HG03060 (cell line): ENCODE measurements at regions not wholly inside any gene's neighbourhood (a gene's known extent, or its start where the extent isn't known, plus 50 kb on each side); places are given as distances from the start of the nearest gene placed in this dataset.
"Not testable (repeated sequence)": the region's sequence is repeated elsewhere in the genome, so short reads cannot be mapped to it uniquely, and the experiment has no call there.

Experiments
- ATAC-seq: cut with Tn5 transposase; IDR thresholded peaks from one replicate; pipeline ENCODE4 v1.9.1; 2021; ENCODE audit warnings: low read depth, moderate number of reproducible peaks; ENCODE audit not compliant: unreplicated experiment

DNA sequence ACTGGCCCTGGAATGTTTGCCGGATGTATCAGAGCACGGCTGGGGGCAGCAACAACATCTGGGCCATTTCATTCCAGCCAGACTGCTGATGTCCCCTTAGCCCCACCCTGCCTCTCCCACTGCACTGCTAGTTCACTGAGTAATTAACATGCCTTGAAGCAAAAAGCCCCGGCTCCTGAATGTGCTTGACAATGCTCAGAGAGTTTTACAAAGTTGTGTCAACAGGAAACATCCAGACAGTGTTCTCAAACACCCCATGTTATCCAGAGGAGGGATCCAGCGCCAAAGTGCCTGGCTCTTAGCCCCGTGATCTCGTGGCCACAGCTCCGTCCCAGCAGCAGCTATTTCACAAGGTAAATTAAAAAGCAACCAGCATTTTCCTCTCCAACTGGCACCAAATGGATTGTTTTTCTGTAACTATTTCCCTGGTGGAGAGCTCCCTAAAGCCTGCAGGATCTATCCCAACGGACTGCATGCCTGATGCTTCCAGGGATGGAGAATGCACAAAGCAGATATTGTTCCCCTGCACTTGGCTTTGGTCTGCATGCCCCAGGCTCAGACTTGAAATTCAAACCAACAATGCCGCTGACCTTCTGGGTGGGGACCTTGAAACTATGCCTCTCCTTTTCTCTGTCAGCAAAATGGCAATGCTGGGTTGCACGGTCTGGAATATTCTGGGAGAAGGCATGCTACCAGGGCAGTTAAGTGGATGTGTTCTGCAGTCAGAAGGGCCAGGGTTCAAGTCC lies 115.6 kb upstream of the CDH5 start:
- no peak for ATAC-seq

DNA sequence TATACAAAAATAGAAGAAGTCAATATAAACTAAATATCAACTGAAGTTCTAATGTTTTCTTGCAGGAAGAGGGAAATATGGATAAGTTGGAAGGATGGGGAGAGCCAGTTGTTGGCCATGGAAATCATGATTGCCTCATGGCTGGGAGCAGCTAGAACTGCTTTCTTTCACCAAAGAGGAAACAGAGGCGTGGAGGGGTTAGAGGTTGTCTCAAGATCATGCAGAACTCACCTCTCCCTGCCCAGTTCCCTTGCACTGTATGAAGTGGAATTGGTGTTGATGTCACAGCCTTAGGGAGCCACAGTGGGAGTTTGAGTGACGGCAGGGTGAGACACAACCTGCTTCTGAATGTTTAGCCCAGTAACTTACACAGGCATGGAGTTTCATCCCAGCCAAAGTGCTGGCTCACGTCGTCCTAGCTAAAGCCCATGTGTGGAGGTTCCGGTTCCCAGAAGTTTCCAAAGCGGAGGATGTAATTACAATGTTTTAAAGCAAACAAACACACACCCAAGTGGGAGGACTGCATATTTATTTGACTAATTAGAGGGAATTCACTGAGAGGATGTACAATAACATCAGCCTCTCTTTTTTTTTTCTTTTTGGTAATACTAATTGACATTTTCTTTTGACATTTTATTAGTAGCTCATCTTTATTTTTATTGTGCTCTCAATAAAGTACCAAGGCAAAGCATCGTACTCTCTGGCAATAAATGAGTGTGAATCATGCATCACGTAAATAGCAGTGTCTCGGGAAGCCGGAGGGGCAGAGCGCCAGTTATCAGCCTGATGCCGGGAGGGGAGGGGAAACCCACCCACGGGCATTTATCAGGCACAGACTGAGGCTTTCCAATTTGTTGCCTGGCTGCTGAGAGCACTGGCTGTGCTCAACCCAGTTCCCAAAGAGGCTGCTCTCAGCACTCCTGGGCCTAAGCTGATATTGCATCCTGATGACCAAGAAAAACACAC lies 118.7 kb upstream of the CDH5 start:
- ATAC-seq = no peak

DNA sequence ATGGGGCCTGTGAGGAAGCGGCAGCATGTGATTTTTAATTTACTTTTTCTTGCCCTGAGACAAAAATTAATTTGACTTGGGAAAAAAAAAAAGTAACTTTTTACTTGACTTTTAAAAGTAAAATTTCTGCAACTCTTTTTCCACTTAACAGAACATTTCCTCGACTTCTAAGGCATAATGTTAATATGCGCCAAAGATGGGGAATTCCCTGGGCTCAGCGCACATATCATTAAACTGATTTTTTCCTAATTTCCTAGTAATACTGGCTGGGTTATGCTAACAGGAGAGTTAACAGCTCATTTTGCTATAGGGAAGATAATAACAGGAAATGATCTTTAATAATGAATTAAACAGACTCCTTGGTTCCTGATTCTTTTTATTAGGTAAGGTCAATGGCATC lies 120.6 kb upstream of the CDH5 start:
- no peak for ATAC-seq

DNA sequence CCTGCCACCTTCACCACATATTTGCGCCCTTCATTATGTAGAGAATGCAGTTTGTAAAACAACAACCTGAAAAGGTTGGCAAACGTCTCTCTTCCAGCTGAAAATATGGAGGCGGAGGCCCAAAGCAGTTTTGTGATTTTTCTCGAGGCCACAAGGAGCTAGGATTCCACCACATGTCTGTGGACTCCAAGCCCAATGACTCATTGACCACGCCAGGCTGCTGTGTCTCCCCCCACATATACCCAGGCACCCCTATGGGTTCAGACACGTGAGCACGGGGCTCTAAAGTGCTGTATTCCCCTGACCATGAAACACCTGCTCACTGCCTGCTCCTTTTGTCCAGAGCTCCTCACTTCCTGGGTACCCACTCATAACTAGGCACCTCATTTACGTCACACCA lies 121.4 kb upstream of the CDH5 start:
- no peak for ATAC-seq

DNA sequence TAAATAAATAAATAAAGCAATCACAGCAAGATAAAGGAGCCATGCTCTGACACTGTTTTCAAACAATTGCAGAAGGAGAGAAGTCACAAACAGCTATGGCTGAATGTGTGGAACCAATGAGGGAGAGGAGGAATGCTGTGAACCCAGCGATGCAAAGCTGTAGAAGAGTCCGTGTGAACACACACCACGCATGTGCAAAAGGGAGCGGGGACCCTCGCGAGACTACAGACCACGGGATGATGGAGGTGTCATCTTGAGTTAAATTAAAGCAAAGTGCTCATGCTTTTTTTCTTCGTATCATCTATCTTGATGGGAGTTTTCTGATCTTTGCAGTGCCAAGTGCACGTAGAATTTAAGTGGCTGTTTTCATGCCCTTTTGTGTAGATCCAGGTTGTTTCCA lies 123.8 kb upstream of the CDH5 start:
- ATAC-seq = no peak

DNA sequence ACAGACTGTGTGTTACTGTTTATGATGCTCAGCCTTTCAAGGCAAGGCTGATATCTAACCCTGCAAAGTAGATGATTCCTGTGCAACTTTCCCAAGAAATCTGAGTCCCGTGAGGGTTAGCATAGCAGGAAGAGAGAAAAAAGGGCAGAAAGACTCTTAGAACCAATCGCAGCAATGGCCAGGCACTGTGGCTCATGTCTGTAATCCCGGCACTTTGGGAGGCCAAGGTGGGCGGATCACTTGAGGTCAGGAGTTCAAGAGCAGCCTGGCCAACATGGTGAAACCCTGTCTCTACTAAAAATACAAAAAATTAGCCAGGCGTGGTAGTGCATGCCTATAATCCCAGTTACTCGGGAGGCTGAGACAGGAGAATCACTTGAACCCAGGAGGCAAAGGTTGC lies 124.3 kb upstream of the CDH5 start:
- not testable (repeated sequence) for ATAC-seq

DNA sequence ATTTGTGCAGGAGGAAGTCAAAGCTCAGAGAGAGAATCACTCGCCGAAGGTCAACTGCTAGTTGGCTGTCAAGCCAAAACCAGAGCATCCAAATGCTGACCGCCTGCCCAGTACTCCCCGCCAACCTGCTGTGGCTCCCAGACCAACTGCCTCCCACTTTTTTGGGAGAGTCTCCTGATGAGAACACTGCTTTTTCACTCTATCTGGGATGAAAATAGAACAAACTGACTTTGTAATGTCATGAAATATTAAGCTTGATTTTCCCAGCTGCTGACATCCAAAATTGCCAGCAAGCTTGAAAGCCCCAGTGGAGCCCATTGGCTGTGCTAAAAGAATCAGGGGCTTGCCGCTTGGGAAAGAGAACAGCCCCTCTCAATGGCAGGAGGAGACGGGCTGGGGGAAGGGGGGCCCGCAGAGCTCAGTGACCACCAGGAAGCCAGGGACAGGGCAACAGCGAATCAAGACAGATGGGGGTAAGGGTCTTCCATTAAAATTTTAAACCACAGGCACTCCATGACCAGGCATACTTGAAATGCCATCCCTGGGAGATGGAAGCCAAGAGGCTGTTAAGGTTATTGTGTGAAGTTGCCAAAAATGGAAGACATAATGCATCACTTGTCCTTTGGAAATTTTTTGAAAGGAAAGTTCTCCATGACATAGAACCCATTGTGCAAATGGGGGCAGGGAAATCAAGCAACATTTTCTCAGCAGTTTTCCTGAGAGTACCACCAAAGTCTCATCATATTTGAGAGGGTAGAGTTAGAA lies 125.7 kb upstream of the CDH5 start:
- ATAC-seq = no peak

DNA sequence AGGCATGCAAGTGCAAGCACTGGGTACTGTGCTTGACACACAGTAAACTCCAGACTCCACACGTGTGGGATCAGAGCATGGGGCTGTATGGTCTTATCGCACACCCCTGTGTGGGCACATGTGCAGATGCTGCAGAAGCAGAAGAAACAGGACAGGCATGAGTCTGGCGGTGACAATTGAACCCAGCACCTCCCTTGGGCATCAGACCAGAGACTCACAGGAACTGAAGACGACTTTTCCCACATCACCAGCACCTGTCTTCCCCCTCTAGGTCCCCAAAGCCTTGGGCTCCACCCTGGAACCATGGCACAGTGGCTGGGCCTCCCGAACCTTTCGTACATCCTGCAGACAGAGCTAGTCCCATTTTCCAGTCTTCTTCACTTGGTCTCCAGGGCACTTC lies 126.4 kb upstream of the CDH5 start:
- ATAC-seq = no peak

DNA sequence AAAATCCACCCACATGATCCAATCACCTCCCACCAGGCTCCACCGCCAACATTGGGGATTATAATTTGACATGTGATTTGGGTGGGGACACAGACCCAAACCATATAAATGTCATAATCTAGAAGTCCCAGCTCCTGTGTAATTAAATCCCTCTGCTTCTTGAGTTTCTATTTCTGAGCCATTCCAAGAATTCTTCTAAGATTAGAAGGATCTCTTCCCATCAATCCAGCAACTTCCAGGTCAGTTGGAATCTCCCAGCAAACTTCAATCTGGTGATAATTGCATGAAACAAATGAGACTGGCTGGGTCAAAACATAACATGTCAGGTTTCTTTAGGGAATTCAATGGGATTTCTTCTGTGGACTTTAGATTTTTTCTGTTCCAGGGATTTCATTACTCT lies 127.8 kb upstream of the CDH5 start:
- ATAC-seq = no peak

DNA sequence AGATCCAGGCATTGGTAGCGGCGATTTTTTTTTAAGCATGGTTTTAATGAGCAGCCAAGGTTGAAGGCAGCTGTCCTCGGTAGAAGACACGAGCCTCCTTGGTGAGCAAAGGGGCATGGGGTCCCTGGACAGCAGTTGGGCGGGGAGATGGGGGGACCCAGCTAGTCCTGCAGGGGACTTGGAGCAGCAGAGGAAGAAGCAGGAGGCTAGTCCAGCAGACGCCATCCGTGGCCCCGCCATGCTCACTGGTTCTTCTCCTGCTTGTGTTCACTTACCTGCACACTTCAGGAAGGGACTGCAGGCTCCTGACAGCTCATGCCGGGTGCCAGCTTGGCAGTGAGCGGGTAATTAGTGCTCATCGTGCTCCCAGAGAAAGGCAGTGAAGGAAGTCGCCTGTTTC lies 130.2 kb upstream of the CDH5 start:
- no peak for ATAC-seq

DNA sequence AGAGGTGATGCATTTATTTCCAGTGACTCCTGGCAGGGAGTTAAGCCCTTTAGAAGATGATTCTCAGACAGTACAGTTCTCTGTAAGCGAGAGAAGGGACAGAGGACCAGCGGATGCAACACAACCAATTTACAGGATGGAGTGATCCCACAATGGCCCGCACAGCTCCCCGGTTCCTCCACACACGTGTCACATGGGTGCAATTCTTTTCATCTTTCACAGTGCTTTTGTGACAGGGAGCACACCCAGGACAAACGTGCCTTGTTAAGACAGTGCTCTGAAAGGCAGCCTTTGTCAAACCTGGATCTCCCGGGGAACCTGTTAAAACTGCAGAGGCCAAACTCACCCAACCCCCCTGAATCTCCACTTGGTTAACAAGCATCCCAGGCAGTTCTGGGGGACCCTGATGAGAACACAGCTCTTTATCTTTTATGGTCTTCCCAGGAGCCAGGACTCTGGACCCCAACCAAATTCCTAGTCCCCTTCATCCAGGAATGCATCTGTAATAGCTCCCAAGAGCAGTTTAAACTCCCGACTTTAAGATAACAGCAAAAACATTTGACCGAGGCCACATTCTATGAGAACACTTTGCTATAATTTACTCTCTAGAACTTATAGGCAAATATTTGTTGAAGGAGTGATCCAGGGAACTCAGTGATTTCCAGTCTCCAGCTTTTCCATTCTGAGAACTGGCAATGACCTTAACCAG lies 134.9 kb upstream of the CDH5 start:
- ATAC-seq = no peak

DNA sequence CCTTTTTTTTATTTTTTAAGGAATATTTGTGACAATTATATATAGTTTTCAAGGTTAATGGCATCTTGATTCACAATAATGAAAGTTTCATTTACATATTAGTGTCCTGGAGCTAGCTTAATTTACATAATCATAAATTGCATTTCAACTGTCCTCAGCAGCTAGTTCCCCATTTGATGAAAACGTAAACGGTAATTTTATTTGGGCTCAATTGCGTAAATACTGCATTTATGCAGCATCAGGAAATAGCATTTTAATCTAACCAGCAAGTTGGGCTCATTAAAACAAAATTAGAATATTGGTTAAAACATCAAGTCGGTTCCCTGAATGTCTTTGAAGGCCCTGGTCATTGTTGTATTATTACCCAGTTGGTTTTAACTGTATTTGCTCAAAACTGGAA lies 136.8 kb upstream of the CDH5 start:
- ATAC-seq = no peak

DNA sequence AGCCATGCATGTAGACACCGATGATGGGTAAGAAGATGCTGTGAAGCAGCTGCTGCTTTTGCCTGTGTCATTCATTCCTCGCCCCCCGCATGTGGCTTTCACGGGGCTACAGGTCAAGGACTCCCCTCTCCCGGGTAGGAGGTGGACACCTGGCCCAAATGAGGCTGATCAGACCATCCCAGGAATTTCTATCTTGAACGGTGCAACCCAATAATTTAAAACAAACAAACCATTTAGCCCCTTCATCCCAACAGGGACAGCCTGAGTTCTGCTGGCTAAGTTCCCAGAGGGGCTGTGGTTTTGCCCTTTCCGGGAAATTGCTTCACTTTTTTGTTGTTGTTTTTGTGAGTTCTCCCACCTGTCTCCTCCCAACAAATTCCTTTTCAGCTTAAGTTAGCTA lies 137.7 kb upstream of the CDH5 start:
- no peak for ATAC-seq

DNA sequence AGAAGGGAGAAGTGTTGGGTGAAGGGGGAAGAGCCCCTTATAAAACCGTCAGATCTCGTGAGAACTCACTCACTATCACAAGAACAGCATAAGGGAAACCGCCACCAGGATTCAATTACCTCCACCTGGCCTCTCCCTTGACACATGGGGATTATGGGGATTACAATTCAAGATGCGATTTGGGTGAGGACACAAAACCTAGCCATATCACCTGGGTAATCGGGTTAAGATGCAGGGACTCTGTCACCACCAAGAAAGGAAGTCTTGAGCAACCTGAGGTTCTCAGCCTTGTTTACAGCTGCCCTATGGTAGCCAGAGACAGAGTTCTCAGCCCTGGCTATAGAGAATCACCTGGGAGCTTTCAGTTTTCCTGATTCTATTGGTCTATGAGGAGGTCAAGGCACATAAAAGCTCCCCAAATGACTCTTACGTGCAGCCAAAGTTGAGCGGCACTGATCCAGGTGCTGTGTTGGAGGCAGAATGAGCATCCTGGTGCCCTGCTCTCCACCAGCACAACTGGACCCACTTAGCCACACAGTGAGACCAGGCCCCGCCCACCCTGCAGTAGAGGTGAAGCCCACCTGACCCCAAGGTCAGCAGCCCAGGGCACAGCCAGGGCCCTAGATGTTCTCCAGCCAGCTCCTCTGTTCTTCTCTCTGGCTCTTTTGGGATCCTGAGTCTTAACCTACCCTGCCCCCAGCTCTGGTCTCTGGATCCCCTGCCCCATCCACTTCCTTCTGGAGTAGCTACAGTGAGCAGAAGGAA lies 138.5 kb upstream of the CDH5 start:
- ATAC-seq = no peak

DNA sequence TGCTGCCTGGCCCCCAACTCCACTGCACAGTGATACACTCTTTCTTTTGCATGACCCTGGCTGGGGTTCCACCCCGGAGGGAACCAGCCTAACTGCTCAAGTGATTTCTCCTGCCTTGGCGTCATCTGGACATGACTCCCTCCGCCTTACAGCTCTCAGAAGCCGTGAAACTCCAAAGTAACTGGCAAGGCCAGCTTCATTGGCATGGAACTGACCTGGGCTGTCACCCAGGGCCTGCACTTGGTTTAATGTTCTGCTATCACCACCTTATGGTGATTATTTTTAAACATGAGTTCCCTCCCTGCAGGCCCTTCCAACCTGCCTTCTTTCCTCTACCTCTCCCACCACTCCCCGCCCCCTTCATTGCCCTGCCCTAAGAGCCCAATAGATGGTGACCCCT lies 139.7 kb upstream of the CDH5 start:
- no peak for ATAC-seq

DNA sequence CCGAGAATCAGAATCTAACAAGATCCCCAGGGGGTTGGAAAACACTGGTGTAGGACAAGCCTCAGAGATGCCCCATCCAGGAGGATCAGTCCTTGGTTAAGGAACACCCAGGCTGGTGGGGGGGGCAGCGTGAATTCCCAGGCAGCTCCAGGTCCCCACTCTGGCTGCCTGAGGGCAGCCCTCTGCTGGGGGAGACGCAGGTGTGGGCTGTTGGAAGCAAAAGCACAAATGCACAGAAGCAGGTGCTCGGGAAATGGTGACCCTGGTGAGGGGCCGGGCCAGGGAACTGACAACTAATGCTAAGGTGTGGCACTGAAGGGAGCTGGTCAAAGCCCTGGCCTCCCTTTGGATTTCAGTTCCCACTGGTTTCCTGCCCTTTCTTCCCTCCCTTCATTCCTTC lies 140.8 kb upstream of the CDH5 start:
- no peak for ATAC-seq

DNA sequence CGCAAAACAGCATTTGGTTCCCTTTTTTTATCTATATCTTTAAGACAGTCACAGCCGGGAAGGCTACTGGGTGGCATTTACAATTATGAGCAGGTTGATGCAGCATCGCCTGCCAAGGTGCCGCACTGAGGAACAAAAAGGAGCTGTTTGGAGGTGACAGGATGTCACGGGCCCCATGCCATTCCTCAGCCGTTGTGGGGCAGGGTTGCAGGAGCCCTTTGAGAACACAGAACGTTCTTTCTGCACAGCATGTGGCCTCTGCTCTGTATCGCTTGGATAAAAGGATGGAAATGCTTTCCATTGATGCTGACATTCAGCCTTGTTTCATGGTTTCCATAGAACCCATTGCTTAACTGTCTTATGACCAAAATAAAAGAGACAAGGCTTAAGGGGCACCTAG lies 141.9 kb upstream of the CDH5 start:
- ATAC-seq = no peak

DNA sequence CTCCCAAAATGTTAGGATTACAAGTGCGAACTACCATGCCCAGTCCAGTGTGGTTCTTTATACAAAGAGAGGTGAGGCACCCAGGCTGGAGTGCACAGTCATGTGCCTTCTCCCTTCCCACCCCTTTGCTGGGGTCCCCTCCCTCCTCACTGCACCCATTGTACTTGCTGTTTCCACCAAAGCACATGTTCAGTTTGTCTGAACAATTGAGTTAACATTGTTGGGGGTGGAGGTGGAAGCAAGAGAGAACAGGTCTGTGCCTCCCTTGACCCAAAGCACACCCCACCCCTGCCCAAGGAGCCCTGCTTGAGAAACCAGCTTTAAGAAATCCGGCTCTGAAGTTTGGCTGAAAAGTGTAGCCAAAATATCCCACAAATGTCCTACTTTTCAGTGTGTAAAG lies 142.3 kb upstream of the CDH5 start:
- no peak for ATAC-seq

DNA sequence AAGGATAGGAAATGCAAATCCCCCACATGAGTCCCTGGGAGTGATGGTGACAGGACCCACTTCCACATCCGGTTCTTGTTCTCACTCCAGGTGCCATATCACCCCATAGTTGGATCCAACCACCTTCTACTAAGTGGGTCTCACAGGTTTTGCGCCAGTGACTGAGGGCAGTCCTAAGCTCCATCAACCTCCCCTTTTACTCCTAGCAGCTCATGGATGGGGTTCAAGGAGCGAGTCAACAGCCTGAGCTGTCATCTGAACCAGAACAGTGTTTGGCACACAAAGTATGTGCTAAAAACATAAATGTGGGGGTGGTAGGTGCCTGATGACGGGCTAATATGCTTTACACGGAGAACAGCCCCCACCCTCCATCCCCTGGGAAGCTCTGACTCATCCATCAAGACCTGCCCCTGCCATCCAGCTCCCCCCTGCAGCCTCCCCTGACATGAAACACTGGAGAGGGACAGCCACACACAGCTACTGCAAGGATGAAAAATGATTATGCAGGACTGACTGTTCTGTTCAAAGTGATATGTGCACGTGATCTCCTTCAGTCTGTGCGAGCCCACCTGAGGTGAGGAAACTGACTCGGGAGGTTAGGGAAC lies 143.2 kb upstream of the CDH5 start:
- ATAC-seq = no peak
